NCI-H774 (cell line): ENCODE measurements at regions not wholly inside any gene's neighbourhood (a gene's known extent, or its start where the extent isn't known, plus 50 kb on each side); places are given as distances from the start of the nearest gene placed in this dataset.

Experiments
- DNase-seq: peaks from one replicate; lab custom pipeline; 2025; lab: John Stamatoyannopoulos, UW

- DNase-seq = no peak
These were observed 62.0 kb upstream of the TENT5A start for GRCh38 chr6:81814370-81815076.

- no peak for DNase-seq
These were observed 60.8 kb upstream of the TENT5A start for GRCh38 chr6:81813305-81813704.

GRCh38 chr6:81812401-81812800 lies 59.9 kb upstream of the TENT5A start:
- DNase-seq = no peak

GRCh38 chr6:81808851-81809570 lies 56.5 kb upstream of the TENT5A start:
- no peak for DNase-seq

- DNase-seq = peak; percentile 89
These were observed 54.5 kb upstream of the TENT5A start for GRCh38 chr6:81806793-81807565.

GRCh38 chr6:81802356-81802755 lies 49.9 kb upstream of the TENT5A start:
- DNase-seq = no peak
